CD4-positive, alpha-beta T cell (primary cell): ENCODE measurements at regions not wholly inside any gene's neighbourhood (a gene's known extent, or its start where the extent isn't known, plus 50 kb on each side); places are given as distances from the start of the nearest gene placed in this dataset.

ENCODE experiments used
- ATAC-seq: fragments of 200-7000 bp; cut with Tn5 transposase; one replicate; pipeline ENCODE4 v1.10.0; 2022; ENCODE audit warnings: mild to moderate bottlenecking; ENCODE audit not compliant: poor library complexity
- CTCF ChIA-PET: fragments of 350-600 bp; sonication (Branson Sonifier 250); formaldehyde crosslinking; loops from one replicate; lab custom pipeline; 2021; ENCODE audit warnings: antibody characterized with exemption, inconsistent platforms; lab: Charles Lee
- POLR2A ChIA-PET: fragments of 350-600 bp; sonication (Branson Sonifier 250); formaldehyde crosslinking; loops from one replicate; lab custom pipeline; 2021; ENCODE audit warnings: antibody characterized with exemption, inconsistent platforms; lab: Charles Lee
- DNase-seq, 14 experiments: peaks; one replicate each; pipeline ENCODE4 v3.0.0-alpha.2; 2013 to 2020; ENCODE audit warnings: mixed read lengths in 2 of 14
- H3K27ac ChIP-seq, 2 donors: one replicate each; pipeline versions ENCODE4 v1.5.1 to v1.7.0; 2013; ENCODE audit warnings: low read length in 2 of 2, low read depth in 1 of 2, mild to moderate bottlenecking in 1 of 2
- H3K27me3 ChIP-seq, 2 experiments: 1 replicate in 1 of 2; 2 replicates in 1 of 2; pipeline versions ENCODE4 v1.6.1 to v1.7.0; 2013; ENCODE audit warnings: low read length in 2 of 2, control low read depth in 1 of 2, mild to moderate bottlenecking in 1 of 2, moderate library complexity in 1 of 2; ENCODE audit not compliant: insufficient read depth in 2 of 2, control insufficient read depth in 1 of 2
- H3K36me3 ChIP-seq: one replicate; pipeline ENCODE4 v1.6.1; 2013; ENCODE audit warnings: low read length, control low read depth; ENCODE audit not compliant: insufficient read depth
- H3K4me1 ChIP-seq: one replicate; pipeline ENCODE4 v1.6.1; 2013; ENCODE audit warnings: low read length, control low read depth; ENCODE audit not compliant: insufficient read depth
- H3K4me3 ChIP-seq: one replicate; pipeline ENCODE4 v1.5.1; 2013; ENCODE audit warnings: mild to moderate bottlenecking, low read length, moderate library complexity
- H3K9me3 ChIP-seq, 2 experiments: 1 replicate in 1 of 2; 2 replicates in 1 of 2; pipeline versions ENCODE4 v1.6.1 to v1.7.0; 2013; ENCODE audit warnings: low read length in 2 of 2, mild to moderate bottlenecking in 2 of 2, control low read depth in 1 of 2, moderate library complexity in 1 of 2; ENCODE audit not compliant: control insufficient read depth in 1 of 2, insufficient read depth in 1 of 2
- H3K27ac Mint-ChIP-seq: one replicate; pipeline ENCODE4 v1.8.0; 2020; ENCODE audit warnings: mixed read lengths
- H3K27me3 Mint-ChIP-seq: one replicate; pipeline ENCODE4 v1.8.0; 2021; ENCODE audit warnings: mixed read lengths
- H3K36me3 Mint-ChIP-seq: one replicate; pipeline ENCODE4 v1.8.0; 2021; ENCODE audit warnings: low read depth, mixed read lengths
- H3K4me1 Mint-ChIP-seq: one replicate; pipeline ENCODE4 v1.8.0; 2021; ENCODE audit warnings: low read depth, mixed read lengths
- H3K4me3 Mint-ChIP-seq: one replicate; pipeline ENCODE4 v1.8.0; 2020; ENCODE audit warnings: mild to moderate bottlenecking, mixed read lengths
- H3K9me3 Mint-ChIP-seq: one replicate; pipeline ENCODE4 v1.8.0; 2020; ENCODE audit warnings: mixed read lengths
- intact Hi-C, 2 experiments: fragments of 100-400 bp; cut with DNase I in 1 of 2; cut with micrococcal nuclease in 1 of 2; formaldehyde crosslinking; loops; one replicate each; pipeline versions ENCODE4 v1.15.1 to v1.9.0; 2023 to 2025; cut with DNase I, micrococcal nuclease
- TF ChIP-seq, protein P1 (sequence below): fragments of 200-600 bp; IDR thresholded peaks from one replicate; pipeline ENCODE4 v1.8.0; 2022; ENCODE audit warnings: antibody characterized with exemption, mild to moderate bottlenecking

DNA sequence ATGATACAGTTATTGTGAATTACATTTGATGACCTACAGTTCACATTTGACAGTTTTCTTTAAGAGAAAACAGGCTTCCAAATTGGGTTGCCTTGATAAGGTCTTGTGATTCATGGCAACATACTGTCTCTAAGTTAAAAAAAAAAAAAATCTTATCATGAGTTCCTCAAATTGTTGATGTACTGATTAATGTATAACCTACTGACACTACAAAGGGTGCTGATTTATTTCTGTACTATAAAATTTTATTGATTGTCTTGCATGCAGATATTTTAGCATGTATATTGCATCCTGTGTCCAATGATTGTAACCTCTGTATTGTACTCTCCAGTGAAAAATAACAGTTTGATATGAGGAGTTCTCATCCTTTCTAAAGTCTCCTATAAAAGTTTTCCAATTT, 197.3 kb upstream of the IVNS1ABP start:
- Histone ChIP-seq H3K4me3 (no peak overlapping the region), H3K36me3 (no peaks in the 10 kb centered on the region), H3K27ac (no peak overlapping the region), H3K4me1 (no peaks in the 10 kb centered on the region), H3K27me3 (no peaks in the 10 kb centered on the region), H3K9me3 (peaks cover 3 to 7% of the 10 kb centered on the region in 2 experiments)
- intact Hi-C loops, result no loop called here
- Mint-ChIP-seq H3K4me3 (no peak overlapping the region), H3K27ac (no peak overlapping the region), H3K4me1 (no peaks in the 10 kb centered on the region), H3K36me3 (peaks cover 15% of the 10 kb centered on the region), H3K27me3 (no peaks in the 10 kb centered on the region), H3K9me3 (peaks cover 2% of the 10 kb centered on the region)
- DNase-seq (no peak), ATAC-seq (no peak)
- ChIA-PET CTCF (no interaction called here), POLR2A (no interaction called here)
- TF ChIP-seq, protein P1, sequence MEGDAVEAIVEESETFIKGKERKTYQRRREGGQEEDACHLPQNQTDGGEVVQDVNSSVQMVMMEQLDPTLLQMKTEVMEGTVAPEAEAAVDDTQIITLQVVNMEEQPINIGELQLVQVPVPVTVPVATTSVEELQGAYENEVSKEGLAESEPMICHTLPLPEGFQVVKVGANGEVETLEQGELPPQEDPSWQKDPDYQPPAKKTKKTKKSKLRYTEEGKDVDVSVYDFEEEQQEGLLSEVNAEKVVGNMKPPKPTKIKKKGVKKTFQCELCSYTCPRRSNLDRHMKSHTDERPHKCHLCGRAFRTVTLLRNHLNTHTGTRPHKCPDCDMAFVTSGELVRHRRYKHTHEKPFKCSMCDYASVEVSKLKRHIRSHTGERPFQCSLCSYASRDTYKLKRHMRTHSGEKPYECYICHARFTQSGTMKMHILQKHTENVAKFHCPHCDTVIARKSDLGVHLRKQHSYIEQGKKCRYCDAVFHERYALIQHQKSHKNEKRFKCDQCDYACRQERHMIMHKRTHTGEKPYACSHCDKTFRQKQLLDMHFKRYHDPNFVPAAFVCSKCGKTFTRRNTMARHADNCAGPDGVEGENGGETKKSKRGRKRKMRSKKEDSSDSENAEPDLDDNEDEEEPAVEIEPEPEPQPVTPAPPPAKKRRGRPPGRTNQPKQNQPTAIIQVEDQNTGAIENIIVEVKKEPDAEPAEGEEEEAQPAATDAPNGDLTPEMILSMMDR, result no peak

DNA sequence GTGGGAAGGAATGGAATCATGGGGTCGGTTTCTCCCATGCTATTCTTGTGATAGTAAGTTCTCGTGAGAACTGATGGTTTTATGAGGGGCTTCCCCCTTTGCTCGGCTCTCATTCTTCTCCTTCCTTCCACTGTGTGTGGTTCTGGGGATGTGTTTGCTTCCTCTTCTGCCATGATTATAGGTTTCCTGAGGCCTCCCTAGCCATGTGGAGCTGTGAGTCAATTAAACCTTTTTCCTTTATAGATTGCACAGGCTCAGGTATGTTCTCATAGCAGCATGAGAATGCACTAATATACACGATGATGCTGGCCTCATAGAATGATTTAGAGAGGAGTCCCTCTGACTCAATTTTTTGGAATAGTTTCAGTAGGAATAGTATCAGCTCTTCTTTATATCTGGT, 195.4 kb upstream of the IVNS1ABP start:
- CTCF ChIA-PET, result no interaction called here
- Histone ChIP-seq H3K27me3 (no peaks in the 10 kb centered on the region), H3K9me3 (peaks cover 3% of the 10 kb centered on the region in 2 experiments), H3K4me3 (no peak overlapping the region), H3K27ac (no peak overlapping the region), H3K4me1 (no peaks in the 10 kb centered on the region), H3K36me3 (no peaks in the 10 kb centered on the region)
- Mint-ChIP-seq H3K27ac (no peak overlapping the region), H3K36me3 (peaks cover 8% of the 10 kb centered on the region), H3K9me3 (no peaks in the 10 kb centered on the region), H3K4me1 (no peaks in the 10 kb centered on the region), H3K4me3 (no peak overlapping the region), H3K27me3 (no peaks in the 10 kb centered on the region)
- DNase-seq, result no peak
- POLR2A ChIA-PET, result no interaction called here
- intact Hi-C loops, result no loop called here
- no peak for ATAC-seq
- TF ChIP-seq, protein P1, result no peak

DNA sequence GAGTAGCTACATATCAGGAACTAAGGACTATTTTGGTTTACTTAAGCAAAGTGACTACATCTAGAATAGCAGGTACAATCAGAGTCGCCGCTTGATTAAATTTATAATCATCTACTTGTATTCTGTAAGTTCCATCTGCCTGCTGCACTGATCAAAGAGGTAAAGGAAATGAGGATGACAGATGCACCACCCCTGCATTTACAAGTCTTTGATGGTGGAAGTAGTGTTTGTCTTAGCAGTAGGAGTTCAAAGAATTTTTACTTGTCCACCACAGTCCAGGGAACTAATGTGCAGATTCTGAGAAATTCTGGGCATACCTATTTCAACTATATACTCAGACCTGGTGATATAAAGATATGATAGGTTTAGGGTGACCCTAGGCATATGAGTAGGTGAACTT, 184.1 kb upstream of the IVNS1ABP start:
- no peak overlapping the region for H3K27ac Mint-ChIP-seq
- peaks cover 4% of the 10 kb centered on the region for H3K9me3 Mint-ChIP-seq
- no peaks in the 10 kb centered on the region for H3K27me3 ChIP-seq
- POLR2A ChIA-PET, result no interaction called here
- DNase-seq (no peak), ATAC-seq (no peak)
- H3K4me3 ChIP-seq, result no peak overlapping the region
- intact Hi-C loops, result no loop called here
- peaks cover 8% of the 10 kb centered on the region for H3K4me1 Mint-ChIP-seq
- H3K27me3 Mint-ChIP-seq, result no peaks in the 10 kb centered on the region
- no peak overlapping the region for H3K4me3 Mint-ChIP-seq
- no peak overlapping the region for H3K27ac ChIP-seq
- no peaks in the 10 kb centered on the region for H3K36me3 ChIP-seq
- TF ChIP-seq, protein P1, result no peak
- no peaks in the 10 kb centered on the region for H3K36me3 Mint-ChIP-seq
- H3K9me3 ChIP-seq, result no peaks in the 10 kb centered on the region
- H3K4me1 ChIP-seq, result no peaks in the 10 kb centered on the region
- CTCF ChIA-PET, result no interaction called here
